CD4-positive, alpha-beta T cell treated with Interleukin-6 at 100 ng/mL for 8 hours (primary cell): ENCODE measurements at regions not wholly inside any gene's neighbourhood (a gene's known extent, or its start where the extent isn't known, plus 50 kb on each side); places are given as distances from the start of the nearest gene placed in this dataset.
"Not testable (repeated sequence)": the region's sequence is repeated elsewhere in the genome, so short reads cannot be mapped to it uniquely, and the experiment has no call there.

Experiments used
- DNase-seq: peaks from one replicate; pipeline ENCODE4 v3.0.0-alpha.2; 2020; ENCODE audit warnings: mixed read lengths, low spot score

- DNase-seq, result no peak
Observed at GRCh38 chr1:200317236-200317635, 92.6 kb downstream of the ZNF281 start.

- no peak for DNase-seq
Observed at GRCh38 chr1:200316148-200316803, 93.6 kb downstream of the ZNF281 start.

DNA sequence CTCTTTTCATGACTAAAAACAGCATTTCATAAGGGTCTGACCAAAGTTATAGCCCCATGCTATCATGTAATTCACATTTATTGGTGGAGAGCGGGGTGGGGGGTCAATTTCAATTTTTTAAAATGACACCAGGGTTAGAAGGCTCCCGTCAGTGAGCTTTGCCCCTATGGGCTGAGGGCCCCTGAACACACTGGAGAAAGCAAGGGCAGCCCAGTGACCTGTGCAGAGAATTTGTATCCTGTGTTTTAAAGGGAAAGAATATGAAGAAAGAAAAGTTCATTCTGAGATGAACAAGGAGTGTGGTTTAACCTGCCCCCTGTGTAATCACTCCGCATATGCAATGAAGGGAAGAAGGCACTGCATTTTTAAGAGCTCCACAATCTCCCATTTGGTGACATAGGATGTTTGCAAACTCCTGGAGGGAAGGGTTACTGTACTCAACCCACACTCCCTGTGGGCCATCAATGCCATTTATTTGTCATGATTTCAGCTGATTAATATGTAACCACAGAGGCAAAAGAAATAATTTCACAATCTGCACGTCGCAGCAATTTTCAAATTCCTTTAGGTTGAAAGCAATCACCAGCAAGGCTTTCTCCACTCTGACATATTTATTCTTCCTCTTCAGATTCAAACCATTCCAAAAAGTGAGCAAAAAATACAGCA, 95.6 kb downstream of the ZNF281 start:
- DNase-seq, result no peak

DNA sequence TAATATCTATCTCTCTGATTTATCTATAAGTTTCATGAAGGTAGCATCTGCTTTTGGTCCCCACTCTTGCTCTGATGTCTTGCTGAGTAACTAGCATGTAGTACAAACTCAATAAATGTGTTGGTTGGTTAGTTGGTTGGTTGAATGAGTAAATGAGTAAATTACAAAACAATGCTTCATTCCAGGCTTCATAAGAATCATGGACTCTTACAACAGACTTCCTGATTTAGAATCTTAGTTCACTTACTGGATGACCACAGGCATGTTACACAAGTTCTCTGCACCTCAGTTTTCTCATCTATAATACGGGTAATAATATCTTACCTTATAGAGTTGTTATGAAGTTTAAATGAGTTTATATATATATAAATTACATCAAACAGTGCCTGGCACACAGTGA, 98.6 kb downstream of the ZNF281 start:
- DNase-seq, result no peak

DNA sequence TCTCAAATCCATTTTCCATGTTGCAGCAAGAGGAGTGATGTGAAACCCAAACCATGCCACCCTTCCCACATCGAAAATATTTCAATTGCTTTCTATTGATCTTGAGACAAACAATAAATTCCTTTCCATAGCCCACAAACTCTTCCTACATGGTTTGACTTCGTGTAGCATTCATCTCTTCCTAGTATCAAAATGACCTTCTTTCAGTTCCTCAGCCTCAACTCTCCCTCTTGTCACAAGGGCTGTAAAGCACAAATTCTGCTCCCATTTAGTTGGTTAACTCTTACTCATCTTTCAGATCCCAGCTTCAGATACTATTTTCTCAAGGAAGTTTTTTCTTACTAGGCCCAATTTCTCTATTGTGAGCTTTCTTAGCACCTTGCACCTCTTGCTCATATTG, 99.0 kb downstream of the ZNF281 start:
- no peak for DNase-seq

GRCh38 chr1:200307755-200308066, 102.1 kb downstream of the ZNF281 start:
- DNase-seq, result no peak

- peak; percentile 44 for DNase-seq
Observed at GRCh38 chr1:200306944-200307754, 102.7 kb downstream of the ZNF281 start.

DNA sequence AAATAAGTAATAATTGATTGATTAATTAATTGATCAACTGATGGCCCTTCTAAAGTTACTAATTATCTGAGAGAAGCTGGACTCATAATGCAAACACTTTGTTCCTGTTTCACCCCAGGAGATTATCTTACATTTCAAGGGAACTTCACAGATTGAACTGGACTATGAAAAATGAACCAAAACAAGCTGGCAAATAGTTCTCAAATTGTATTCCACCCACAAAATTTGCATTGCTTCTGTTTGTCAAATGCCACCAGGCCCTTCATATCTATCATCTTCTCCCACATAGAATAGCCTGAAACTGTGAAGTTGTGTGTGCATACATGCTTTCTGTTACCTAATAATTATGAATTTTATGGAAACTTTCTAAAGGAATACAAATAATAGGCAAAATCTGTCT, 104.0 kb downstream of the ZNF281 start:
- DNase-seq, result no peak

- no peak for DNase-seq
Observed at GRCh38 chr1:200304171-200304570, 105.7 kb downstream of the ZNF281 start.

GRCh38 chr1:200302921-200303290, 106.9 kb downstream of the ZNF281 start:
- no peak for DNase-seq

- DNase-seq, result peak; percentile 59
Observed at GRCh38 chr1:200302192-200302920, 107.5 kb downstream of the ZNF281 start.

- no peak for DNase-seq
Observed at GRCh38 chr1:200301152-200301551, 108.7 kb downstream of the ZNF281 start.

GRCh38 chr1:200299571-200299970, 110.3 kb downstream of the ZNF281 start:
- DNase-seq, result no peak

- no peak for DNase-seq
Observed at GRCh38 chr1:200298242-200298641, 111.6 kb downstream of the ZNF281 start.

DNA sequence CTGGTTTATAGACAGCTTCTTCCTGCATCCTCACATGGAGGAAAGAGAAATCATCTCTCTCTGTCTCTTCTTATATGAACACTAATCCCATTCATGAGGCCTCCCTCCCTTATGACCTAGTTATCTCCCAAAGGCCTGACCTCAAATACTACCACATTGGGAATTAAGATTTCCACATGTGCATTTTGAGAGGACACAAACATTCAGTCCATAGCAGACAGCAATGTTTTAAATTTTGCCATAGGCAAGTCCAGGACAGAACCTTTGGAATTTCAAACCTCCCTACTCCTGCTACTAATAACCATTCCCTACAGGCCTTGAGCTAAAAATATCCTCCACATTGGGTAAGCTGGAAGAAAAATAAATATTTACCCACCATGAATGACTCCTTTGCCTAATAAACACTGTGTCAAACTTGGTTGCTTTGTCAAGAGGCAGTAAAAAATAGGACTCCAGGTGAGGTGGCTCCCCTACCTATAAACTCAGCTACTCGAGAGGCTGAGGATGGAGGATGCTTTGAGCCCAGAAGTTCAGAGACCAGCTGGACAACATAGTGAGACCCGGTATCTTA, 113.7 kb downstream of the ZNF281 start:
- DNase-seq, result no peak

GRCh38 chr1:200294241-200294640, 115.6 kb downstream of the ZNF281 start:
- DNase-seq, result no peak

DNA sequence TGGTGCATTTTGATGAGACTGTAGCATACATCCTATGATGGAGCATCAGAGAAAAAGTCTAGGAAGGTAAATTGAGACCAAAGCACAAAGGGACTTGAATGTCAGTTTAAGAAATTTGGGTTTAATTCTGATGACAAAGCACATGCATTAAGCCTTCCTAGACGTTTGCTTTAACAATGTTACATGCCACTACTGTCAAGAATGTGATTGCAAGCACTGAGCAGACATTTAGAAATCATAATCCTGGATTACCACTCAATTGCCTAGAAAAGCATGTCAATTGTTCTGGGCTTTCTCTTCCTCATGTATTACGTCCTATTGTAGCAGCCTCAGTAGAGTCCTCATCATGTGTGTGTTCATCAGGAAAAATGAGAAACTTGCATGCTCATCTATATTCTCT, 117.1 kb downstream of the ZNF281 start:
- no peak for DNase-seq

GRCh38 chr1:200291106-200291505, 118.7 kb downstream of the ZNF281 start:
- no peak for DNase-seq

GRCh38 chr1:200290010-200290685, 119.7 kb downstream of the ZNF281 start:
- DNase-seq, result no peak

- DNase-seq, result no peak
Observed at GRCh38 chr1:200288226-200288625, 121.6 kb downstream of the ZNF281 start.

DNA sequence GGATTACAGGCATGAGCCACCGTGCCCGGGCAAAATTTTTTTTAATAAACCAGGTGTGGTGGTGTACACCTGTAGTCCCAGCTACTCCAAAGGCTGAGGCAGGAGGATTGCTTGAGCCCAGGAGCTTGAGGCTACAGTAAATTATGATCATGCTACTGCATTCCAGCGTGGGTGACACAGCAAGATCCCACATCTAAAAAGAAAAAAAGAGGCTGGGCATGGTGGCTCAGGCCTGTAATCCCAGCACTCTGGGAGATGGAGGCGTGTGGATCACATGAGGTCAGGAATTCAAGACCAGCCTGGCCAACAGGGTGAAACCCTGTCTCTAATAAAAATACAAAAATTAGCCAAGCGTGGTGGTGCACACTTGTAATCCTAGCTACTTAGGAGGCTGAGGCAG, 125.6 kb downstream of the ZNF281 start:
- DNase-seq, result not testable (repeated sequence)
